PC-3 (cell line): ENCODE measurements at regions not wholly inside any gene's neighbourhood (a gene's known extent, or its start where the extent isn't known, plus 50 kb on each side); places are given as distances from the start of the nearest gene placed in this dataset.

Experiments used
- ATAC-seq: fragments of 200-7000 bp; cut with Tn5 transposase; 2 replicates; pipeline ENCODE4 v1.9.1; 2020; ENCODE audit warnings: mild to moderate bottlenecking, moderate library complexity
- BruUV-seq: library from RNA; stranded (reverse); fragments of 400-500 nt; replicated peaks from 2 replicates; lab custom pipeline; 2021; lab: Mats Ljungman, UMichigan
- CTCF ChIA-PET: fragments of 300-600 bp; sonication (Branson Sonifier 250); formaldehyde crosslinking; loops from one replicate; lab custom pipeline; 2022; ENCODE audit warnings: antibody characterized with exemption; lab: Charles Lee
- POLR2A ChIA-PET: fragments of 300-600 bp; sonication (Branson Sonifier 250); formaldehyde crosslinking; loops from one replicate; lab custom pipeline; 2022; ENCODE audit warnings: antibody characterized with exemption; ENCODE audit not compliant: unreplicated experiment; lab: Charles Lee
- DNase-seq: peaks from one replicate; pipeline ENCODE4 v3.0.0-alpha.2; 2015
- H2AFZ ChIP-seq: fragments of 300-600 bp; sonication (generic); 2 replicates; pipeline ENCODE4 v1.6.0; 2016; ENCODE audit warnings: antibody characterized with exemption, low read length
- H3F3A ChIP-seq: fragments of 300-600 bp; sonication (generic); one replicate; pipeline ENCODE4 v1.6.0; 2017; ENCODE audit warnings: antibody characterized with exemption, low read length, control low read depth, mild to moderate bottlenecking; ENCODE audit not compliant: unreplicated experiment
- H3K27ac ChIP-seq: fragments of 300-600 bp; sonication (generic); 2 replicates; pipeline ENCODE4 v1.5.1; 2016; ENCODE audit warnings: mild to moderate bottlenecking, low read length
- H3K27me3 ChIP-seq: fragments of 300-600 bp; sonication (generic); 2 replicates; pipeline ENCODE4 v1.6.1; 2016; ENCODE audit warnings: low read length, mixed read lengths
- H3K36me3 ChIP-seq: fragments of 300-600 bp; sonication (generic); 2 replicates; pipeline ENCODE4 v1.6.1; 2016; ENCODE audit warnings: low read depth, mixed run types, low read length, mixed read lengths
- H3K4me1 ChIP-seq: fragments of 300-600 bp; sonication (generic); 2 replicates; pipeline ENCODE4 v1.5.1; 2016; ENCODE audit warnings: low read length; ENCODE audit not compliant: insufficient read depth
- H3K4me2 ChIP-seq: fragments of 300-600 bp; sonication (generic); 2 replicates; pipeline ENCODE4 v1.6.0; 2016; ENCODE audit warnings: low read length
- H3K4me3 ChIP-seq: fragments of 300-600 bp; sonication (generic); 2 replicates; pipeline ENCODE4 v1.5.1; 2016; ENCODE audit warnings: mild to moderate bottlenecking, low read length, mixed read lengths
- H3K79me2 ChIP-seq: fragments of 300-600 bp; sonication (generic); 2 replicates; pipeline ENCODE4 v1.6.1; 2017; ENCODE audit warnings: low read length, mixed read lengths
- H3K9ac ChIP-seq: fragments of 300-600 bp; sonication (generic); 2 replicates; pipeline ENCODE4 v1.6.0; 2016; ENCODE audit warnings: mild to moderate bottlenecking, low read length
- H3K9me2 ChIP-seq: fragments of 300-600 bp; sonication (generic); replicated peaks from 2 replicates; pipeline ENCODE4 v1.6.1; 2016; ENCODE audit warnings: mixed run types, low read length, mixed read lengths
- H3K9me3 ChIP-seq: fragments of 300-600 bp; sonication (generic); 2 replicates; pipeline ENCODE4 v1.6.1; 2016; ENCODE audit warnings: low read length, mixed read lengths
- H4K20me1 ChIP-seq: fragments of 300-600 bp; sonication (generic); 2 replicates; pipeline ENCODE4 v1.6.1; 2016; ENCODE audit warnings: low read length, mixed read lengths
- EZH2 ChIP-seq: fragments of 300-600 bp; sonication (generic); IDR thresholded peaks from one replicate; pipeline ENCODE4 v1.6.1; 2017; ENCODE audit warnings: antibody characterized with exemption, mild to moderate bottlenecking, low read length; ENCODE audit not compliant: unreplicated experiment
- EZH2phosphoT487 ChIP-seq: fragments of 300-600 bp; sonication (generic); IDR thresholded peaks from 2 replicates; pipeline ENCODE4 v1.6.1; 2018; ENCODE audit warnings: mild to moderate bottlenecking, antibody characterized with exemption, low read length, borderline replicate concordance
- intact Hi-C: fragments of 100-400 bp; cut with micrococcal nuclease; formaldehyde crosslinking; loops from 2 replicates; pipeline ENCODE4 v1.9.0; 2023
- TF ChIP-seq, protein P1 (sequence below): fragments of 300-600 bp; sonication (generic); conservative IDR thresholded peaks from 2 replicates; pipeline ENCODE4 v1.5.1; 2017; ENCODE audit warnings: antibody characterized with exemption, low read depth, mild to moderate bottlenecking, low read length

DNA sequence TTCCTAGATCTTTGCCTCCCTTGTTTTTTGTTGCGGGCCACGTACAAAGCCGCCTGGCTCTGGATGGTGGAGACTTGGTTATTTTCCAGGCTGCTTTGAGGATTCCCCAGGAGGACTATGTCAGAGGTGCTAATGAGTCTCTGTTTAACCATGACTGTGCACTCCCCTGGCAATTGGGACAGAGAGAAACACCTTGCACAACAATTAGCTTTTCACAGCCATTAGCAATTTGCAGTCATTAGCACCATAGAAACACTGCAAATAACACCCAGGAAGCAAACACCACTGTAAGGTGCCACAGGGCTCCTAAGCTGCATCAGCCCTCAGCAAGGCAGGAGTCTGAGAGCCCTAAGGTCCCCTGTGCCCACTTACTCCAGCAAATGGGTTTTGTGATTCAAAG is 201.0 kb upstream of the VLDLR start:
- H4K20me1 ChIP-seq = no peaks in the 10 kb centered on the region
- DNase-seq = no peak
- H3K27ac ChIP-seq = no peak overlapping the region
- peaks cover 17% of the 10 kb centered on the region for H3K27me3 ChIP-seq
- H3K9me2 ChIP-seq = no peaks in the 10 kb centered on the region
- TF ChIP-seq, protein P1, sequence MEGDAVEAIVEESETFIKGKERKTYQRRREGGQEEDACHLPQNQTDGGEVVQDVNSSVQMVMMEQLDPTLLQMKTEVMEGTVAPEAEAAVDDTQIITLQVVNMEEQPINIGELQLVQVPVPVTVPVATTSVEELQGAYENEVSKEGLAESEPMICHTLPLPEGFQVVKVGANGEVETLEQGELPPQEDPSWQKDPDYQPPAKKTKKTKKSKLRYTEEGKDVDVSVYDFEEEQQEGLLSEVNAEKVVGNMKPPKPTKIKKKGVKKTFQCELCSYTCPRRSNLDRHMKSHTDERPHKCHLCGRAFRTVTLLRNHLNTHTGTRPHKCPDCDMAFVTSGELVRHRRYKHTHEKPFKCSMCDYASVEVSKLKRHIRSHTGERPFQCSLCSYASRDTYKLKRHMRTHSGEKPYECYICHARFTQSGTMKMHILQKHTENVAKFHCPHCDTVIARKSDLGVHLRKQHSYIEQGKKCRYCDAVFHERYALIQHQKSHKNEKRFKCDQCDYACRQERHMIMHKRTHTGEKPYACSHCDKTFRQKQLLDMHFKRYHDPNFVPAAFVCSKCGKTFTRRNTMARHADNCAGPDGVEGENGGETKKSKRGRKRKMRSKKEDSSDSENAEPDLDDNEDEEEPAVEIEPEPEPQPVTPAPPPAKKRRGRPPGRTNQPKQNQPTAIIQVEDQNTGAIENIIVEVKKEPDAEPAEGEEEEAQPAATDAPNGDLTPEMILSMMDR = no peak
- no peak for TF ChIP-seq EZH2phosphoT487
- no peak for TF ChIP-seq EZH2
- H3K79me2 ChIP-seq = no peaks in the 10 kb centered on the region
- intact Hi-C loops = no loop called here
- no peak overlapping the region for H3K9ac ChIP-seq
- H3K4me1 ChIP-seq = no peaks in the 10 kb centered on the region
- ChIA-PET CTCF (no interaction called here), POLR2A (no interaction called here)
- H3K36me3 ChIP-seq = no peaks in the 10 kb centered on the region
- H3K4me3 ChIP-seq = no peak overlapping the region
- no peak overlapping the region for H2AFZ ChIP-seq
- BruUV-seq = no TSS peak
- ATAC-seq = no peak
- no peaks in the 10 kb centered on the region for H3F3A ChIP-seq
- H3K4me2 ChIP-seq = no peak overlapping the region
- H3K9me3 ChIP-seq = no peaks in the 10 kb centered on the region

DNA sequence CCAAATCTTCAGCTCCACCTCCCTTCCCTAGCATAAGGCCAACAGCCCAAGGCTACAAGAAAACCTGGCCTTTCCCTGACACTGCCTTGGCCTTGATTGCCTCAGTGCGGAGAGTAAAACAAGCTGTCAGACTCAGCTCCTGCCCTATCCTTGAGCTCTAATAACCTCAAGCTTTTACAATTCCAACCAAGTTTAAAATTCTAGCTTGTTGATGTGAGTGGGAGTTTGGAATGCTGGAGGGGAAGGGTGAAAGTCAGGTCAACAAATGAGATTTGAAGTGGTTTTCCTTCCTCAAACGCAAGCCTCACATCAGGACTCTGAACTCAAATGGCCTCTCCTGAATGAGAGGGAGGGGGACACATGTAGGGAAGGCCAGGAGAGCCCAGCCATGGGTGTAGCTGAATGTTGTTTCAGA is 197.0 kb upstream of the VLDLR start:
- intact Hi-C loops = no loop called here
- no peaks in the 10 kb centered on the region for H3K79me2 ChIP-seq
- no peak overlapping the region for H3K27ac ChIP-seq
- no peaks in the 10 kb centered on the region for H3K9me3 ChIP-seq
- peaks cover 13% of the 10 kb centered on the region for H3K27me3 ChIP-seq
- no peaks in the 10 kb centered on the region for H3K4me1 ChIP-seq
- no peak for ATAC-seq
- no peaks in the 10 kb centered on the region for H3F3A ChIP-seq
- DNase-seq = no peak
- H4K20me1 ChIP-seq = no peaks in the 10 kb centered on the region
- TF ChIP-seq, protein P1 = no peak
- TF ChIP-seq EZH2phosphoT487 (no peak), EZH2 (no peak)
- no peak overlapping the region for H2AFZ ChIP-seq
- no TSS peak for BruUV-seq
- no peaks in the 10 kb centered on the region for H3K9me2 ChIP-seq
- ChIA-PET POLR2A (no interaction called here), CTCF (no interaction called here)
- H3K4me3 ChIP-seq = no peak overlapping the region
- no peaks in the 10 kb centered on the region for H3K36me3 ChIP-seq
- H3K4me2 ChIP-seq = no peak overlapping the region
- H3K9ac ChIP-seq = no peak overlapping the region

DNA sequence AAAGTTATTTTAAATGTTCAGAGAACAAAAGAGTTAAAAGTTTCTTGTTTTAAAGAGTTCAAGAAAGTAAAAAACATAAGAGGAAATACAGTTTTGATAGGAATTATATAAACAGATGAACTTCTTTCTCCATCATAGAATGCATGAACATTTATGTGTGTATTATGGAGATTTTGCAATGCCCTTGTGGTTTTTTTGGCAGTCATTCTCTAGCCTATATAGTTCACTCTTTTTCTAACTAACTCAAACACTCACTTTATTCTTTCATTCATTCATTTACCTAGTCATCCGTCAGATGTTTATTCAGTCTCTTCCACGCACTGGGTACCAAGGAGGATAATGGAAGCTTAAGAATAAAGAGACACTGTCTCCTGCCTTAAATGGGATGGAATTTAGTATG is 195.9 kb upstream of the VLDLR start:
- H3K4me2 ChIP-seq = no peak overlapping the region
- H3K9ac ChIP-seq = no peak overlapping the region
- ChIA-PET POLR2A (no interaction called here), CTCF (no interaction called here)
- no peak overlapping the region for H3K4me3 ChIP-seq
- no peak for TF ChIP-seq EZH2
- TF ChIP-seq EZH2phosphoT487 = no peak
- TF ChIP-seq, protein P1 = no peak
- DNase-seq (no peak), ATAC-seq (no peak)
- no peaks in the 10 kb centered on the region for H3F3A ChIP-seq
- no peaks in the 10 kb centered on the region for H3K4me1 ChIP-seq
- H3K27me3 ChIP-seq = peaks cover 4% of the 10 kb centered on the region
- no peak overlapping the region for H2AFZ ChIP-seq
- no TSS peak for BruUV-seq
- no peaks in the 10 kb centered on the region for H3K9me2 ChIP-seq
- H3K36me3 ChIP-seq = no peaks in the 10 kb centered on the region
- intact Hi-C loops = no loop called here
- no peak overlapping the region for H3K27ac ChIP-seq
- no peaks in the 10 kb centered on the region for H3K79me2 ChIP-seq
- no peaks in the 10 kb centered on the region for H4K20me1 ChIP-seq
- no peaks in the 10 kb centered on the region for H3K9me3 ChIP-seq
